HG03025 (cell line): ENCODE measurements at regions not wholly inside any gene's neighbourhood (a gene's known extent, or its start where the extent isn't known, plus 50 kb on each side); places are given as distances from the start of the nearest gene placed in this dataset.
"Not testable (repeated sequence)": the region's sequence is repeated elsewhere in the genome, so short reads cannot be mapped to it uniquely, and the experiment has no call there.

Experiments used
- ATAC-seq: cut with Tn5 transposase; IDR thresholded peaks from one replicate; pipeline ENCODE4 v1.9.1; 2021; ENCODE audit warnings: mild to moderate bottlenecking, moderate library complexity; ENCODE audit not compliant: unreplicated experiment, low FRiP score

GRCh38 chr4:189667386-189667785 is 273.3 kb upstream of the FRG1 start:
- ATAC-seq, result not testable (repeated sequence)

- ATAC-seq, result not testable (repeated sequence)
These were observed 242.9 kb upstream of the FRG1 start for GRCh38 chr4:189697675-189698245.

GRCh38 chr4:189703000-189703399 is 237.7 kb upstream of the FRG1 start:
- ATAC-seq, result not testable (repeated sequence)

- ATAC-seq, result not testable (repeated sequence)
These were observed 233.9 kb upstream of the FRG1 start for GRCh38 chr4:189706821-189707220.

- ATAC-seq, result not testable (repeated sequence)
These were observed 233.4 kb upstream of the FRG1 start for GRCh38 chr4:189707227-189707626.

GRCh38 chr4:189711956-189712355 is 228.7 kb upstream of the FRG1 start:
- ATAC-seq, result not testable (repeated sequence)

- not testable (repeated sequence) for ATAC-seq
These were observed 219.4 kb upstream of the FRG1 start for GRCh38 chr4:189721016-189721993.

GRCh38 chr4:189722324-189723003 is 218.2 kb upstream of the FRG1 start:
- not testable (repeated sequence) for ATAC-seq

- not testable (repeated sequence) for ATAC-seq
These were observed 212.6 kb upstream of the FRG1 start for GRCh38 chr4:189727982-189728638.

- not testable (repeated sequence) for ATAC-seq
These were observed 208.7 kb upstream of the FRG1 start for GRCh38 chr4:189731989-189732388.

GRCh38 chr4:189733507-189733906 is 207.2 kb upstream of the FRG1 start:
- ATAC-seq, result not testable (repeated sequence)

- not testable (repeated sequence) for ATAC-seq
These were observed 205.9 kb upstream of the FRG1 start for GRCh38 chr4:189734648-189735267.

GRCh38 chr4:189736656-189737055 is 204.0 kb upstream of the FRG1 start:
- not testable (repeated sequence) for ATAC-seq

GRCh38 chr4:189740118-189740517 is 200.6 kb upstream of the FRG1 start:
- not testable (repeated sequence) for ATAC-seq

GRCh38 chr4:189740873-189741272 is 199.8 kb upstream of the FRG1 start:
- ATAC-seq, result no peak

- not testable (repeated sequence) for ATAC-seq
These were observed 187.6 kb upstream of the FRG1 start for GRCh38 chr4:189753092-189753491.

GRCh38 chr4:189763583-189763982 is 177.1 kb upstream of the FRG1 start:
- no peak for ATAC-seq

- ATAC-seq, result no peak
These were observed 175.4 kb upstream of the FRG1 start for GRCh38 chr4:189765301-189765700.

GRCh38 chr4:189765736-189766135 is 174.9 kb upstream of the FRG1 start:
- ATAC-seq, result no peak

GRCh38 chr4:189767941-189768340 is 172.7 kb upstream of the FRG1 start:
- no peak for ATAC-seq
